ENCODE measurements at regions not wholly inside any gene's neighbourhood (a gene's known extent, or its start where the extent isn't known, plus 50 kb on each side); places are given as distances from the start of the nearest gene placed in this dataset.

DNA sequence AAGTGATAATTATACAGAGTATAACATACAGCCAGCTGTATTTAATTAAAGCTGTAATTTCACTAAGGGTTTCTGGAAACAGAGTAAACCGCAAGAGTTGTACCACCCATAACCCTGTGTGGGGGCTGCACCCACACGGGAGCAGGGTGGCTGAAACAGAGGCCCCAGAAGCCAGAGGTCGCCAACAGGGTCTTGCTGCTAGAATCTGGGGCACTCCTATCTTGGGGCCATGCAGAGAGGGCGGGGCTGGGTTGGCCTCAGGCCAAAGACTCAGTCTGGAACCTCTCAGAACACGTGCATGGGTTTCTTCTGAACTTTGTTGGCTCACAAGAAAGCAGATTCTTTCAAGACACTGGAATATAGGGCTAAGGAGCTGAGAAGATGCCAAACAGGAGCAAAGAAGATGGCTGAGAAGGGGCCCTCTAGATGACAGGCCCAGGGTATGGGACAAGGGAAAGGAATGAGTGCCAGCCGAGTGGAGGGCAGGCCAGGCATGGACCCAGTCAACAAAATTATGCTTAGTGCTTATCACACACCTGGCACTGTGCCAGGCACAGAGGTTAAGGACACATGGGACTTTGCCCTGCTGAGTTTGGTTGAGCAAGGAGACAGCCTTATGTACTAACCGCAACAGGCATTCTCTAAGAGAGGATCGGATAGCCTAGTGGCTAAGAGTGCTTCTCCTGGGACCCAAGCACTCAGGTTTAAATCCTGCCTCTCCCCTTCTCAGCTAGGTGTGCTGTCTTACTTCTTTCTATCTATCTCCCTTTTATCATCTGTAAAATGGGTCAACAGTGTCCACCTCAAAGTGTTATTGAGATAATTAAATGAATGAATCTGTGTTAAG, 96.6 kb upstream of the FOXP4 start:
- TF ChIP-seq, protein P1, sequence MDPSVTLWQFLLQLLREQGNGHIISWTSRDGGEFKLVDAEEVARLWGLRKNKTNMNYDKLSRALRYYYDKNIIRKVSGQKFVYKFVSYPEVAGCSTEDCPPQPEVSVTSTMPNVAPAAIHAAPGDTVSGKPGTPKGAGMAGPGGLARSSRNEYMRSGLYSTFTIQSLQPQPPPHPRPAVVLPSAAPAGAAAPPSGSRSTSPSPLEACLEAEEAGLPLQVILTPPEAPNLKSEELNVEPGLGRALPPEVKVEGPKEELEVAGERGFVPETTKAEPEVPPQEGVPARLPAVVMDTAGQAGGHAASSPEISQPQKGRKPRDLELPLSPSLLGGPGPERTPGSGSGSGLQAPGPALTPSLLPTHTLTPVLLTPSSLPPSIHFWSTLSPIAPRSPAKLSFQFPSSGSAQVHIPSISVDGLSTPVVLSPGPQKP (IDR thresholded peaks at IDR 0.05; ENCODE audit: borderline replicate concordance, low read depth, low read length) = no peak
- TF ChIP-seq, protein P2, sequence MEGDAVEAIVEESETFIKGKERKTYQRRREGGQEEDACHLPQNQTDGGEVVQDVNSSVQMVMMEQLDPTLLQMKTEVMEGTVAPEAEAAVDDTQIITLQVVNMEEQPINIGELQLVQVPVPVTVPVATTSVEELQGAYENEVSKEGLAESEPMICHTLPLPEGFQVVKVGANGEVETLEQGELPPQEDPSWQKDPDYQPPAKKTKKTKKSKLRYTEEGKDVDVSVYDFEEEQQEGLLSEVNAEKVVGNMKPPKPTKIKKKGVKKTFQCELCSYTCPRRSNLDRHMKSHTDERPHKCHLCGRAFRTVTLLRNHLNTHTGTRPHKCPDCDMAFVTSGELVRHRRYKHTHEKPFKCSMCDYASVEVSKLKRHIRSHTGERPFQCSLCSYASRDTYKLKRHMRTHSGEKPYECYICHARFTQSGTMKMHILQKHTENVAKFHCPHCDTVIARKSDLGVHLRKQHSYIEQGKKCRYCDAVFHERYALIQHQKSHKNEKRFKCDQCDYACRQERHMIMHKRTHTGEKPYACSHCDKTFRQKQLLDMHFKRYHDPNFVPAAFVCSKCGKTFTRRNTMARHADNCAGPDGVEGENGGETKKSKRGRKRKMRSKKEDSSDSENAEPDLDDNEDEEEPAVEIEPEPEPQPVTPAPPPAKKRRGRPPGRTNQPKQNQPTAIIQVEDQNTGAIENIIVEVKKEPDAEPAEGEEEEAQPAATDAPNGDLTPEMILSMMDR (conservative IDR thresholded peaks at IDR 0.05; ENCODE audit: low read depth, low read length) = no peak
- TF ChIP-seq MXI1 (IDR thresholded peaks at IDR 0.05; ENCODE audit: borderline replicate concordance, low read depth, low read length) (no peak), POLR2A (IDR thresholded peaks at IDR 0.05; ENCODE audit: low read depth, low read length) (no peak)

Measured in IMR-90 (cell line).